H9 (cell line): ENCODE measurements at regions not wholly inside any gene's neighbourhood (a gene's known extent, or its start where the extent isn't known, plus 50 kb on each side); places are given as distances from the start of the nearest gene placed in this dataset.

ENCODE experiments used
- DNase-seq: peaks from one replicate; pipeline ENCODE4 v3.0.0-alpha.2; 2017
- H2AFZ ChIP-seq: one replicate; pipeline ENCODE4 v1.6.1; 2013; ENCODE audit warnings: mild to moderate bottlenecking, low read length, control low read depth, moderate library complexity
- H2AK5ac ChIP-seq: 2 replicates; pipeline ENCODE4 v1.6.1; 2013; ENCODE audit warnings: low read length, control low read depth, mixed read lengths; ENCODE audit not compliant: insufficient read length
- H2BK120ac ChIP-seq: one replicate; pipeline ENCODE4 v1.6.1; 2013; ENCODE audit warnings: low read depth, mild to moderate bottlenecking, low read length, control low read depth, inconsistent platforms; ENCODE audit not compliant: poor library complexity, severe bottlenecking
- H2BK12ac ChIP-seq: 2 replicates; pipeline ENCODE4 v1.6.1; 2013; ENCODE audit warnings: low read length, control low read depth, mixed read lengths, low read depth; ENCODE audit not compliant: insufficient read length
- H2BK15ac ChIP-seq: 2 replicates; pipeline ENCODE4 v1.6.1; 2013; ENCODE audit warnings: low read depth, low read length, control low read depth
- H2BK20ac ChIP-seq: one replicate; pipeline ENCODE4 v1.6.1; 2013; ENCODE audit warnings: low read depth, mild to moderate bottlenecking, low read length, control low read depth, inconsistent platforms; ENCODE audit not compliant: poor library complexity, severe bottlenecking
- H2BK5ac ChIP-seq: 2 replicates; pipeline ENCODE4 v1.6.1; 2013; ENCODE audit warnings: low read length, control low read depth, mixed read lengths; ENCODE audit not compliant: insufficient read length
- H3K14ac ChIP-seq: 2 replicates; pipeline ENCODE4 v1.6.1; 2013; ENCODE audit warnings: low read length, control low read depth; ENCODE audit not compliant: insufficient read depth
- H3K18ac ChIP-seq: 2 replicates; pipeline ENCODE4 v1.6.1; 2013; ENCODE audit warnings: low read depth, mild to moderate bottlenecking, mixed read lengths, low read length, control low read depth; ENCODE audit not compliant: insufficient read length
- H3K23ac ChIP-seq: 2 replicates; pipeline ENCODE4 v1.6.1; 2013; ENCODE audit warnings: low read length, control low read depth, mixed read lengths, low read depth; ENCODE audit not compliant: insufficient read length
- H3K23me2 ChIP-seq: 2 replicates; pipeline ENCODE4 v1.6.1; 2013; ENCODE audit warnings: low read depth, mild to moderate bottlenecking, mixed read lengths, low read length, control low read depth; ENCODE audit not compliant: insufficient read length, poor library complexity, severe bottlenecking
- H3K27ac ChIP-seq: 2 replicates; pipeline ENCODE4 v1.5.1; 2013; ENCODE audit warnings: low read length, control low read depth, mixed read lengths, low read depth; ENCODE audit not compliant: insufficient read length
- H3K27me3 ChIP-seq: 2 replicates; pipeline ENCODE4 v1.6.1; 2013; ENCODE audit warnings: low read length, control low read depth, inconsistent platforms; ENCODE audit not compliant: insufficient read depth
- H3K4ac ChIP-seq: 2 replicates; pipeline ENCODE4 v1.6.1; 2013; ENCODE audit warnings: low read depth, mild to moderate bottlenecking, control low read depth, inconsistent platforms, low read length, moderate library complexity
- H3K4me1 ChIP-seq: 2 replicates; pipeline ENCODE4 v1.6.1; 2013; ENCODE audit warnings: low read length, control low read depth, inconsistent platforms; ENCODE audit not compliant: insufficient read depth
- H3K4me2 ChIP-seq: 2 replicates; pipeline ENCODE4 v1.6.1; 2013; ENCODE audit warnings: low read length, control low read depth, mixed read lengths; ENCODE audit not compliant: insufficient read length, insufficient read depth
- H3K56ac ChIP-seq: 2 replicates; pipeline ENCODE4 v1.6.1; 2013; ENCODE audit warnings: low read depth, mild to moderate bottlenecking, mixed read lengths, low read length, control low read depth; ENCODE audit not compliant: insufficient read length
- H3K79me1 ChIP-seq: 2 replicates; pipeline ENCODE4 v1.6.1; 2013; ENCODE audit warnings: low read depth, mild to moderate bottlenecking, moderate library complexity, low read length, control low read depth, inconsistent platforms; ENCODE audit not compliant: insufficient read depth, poor library complexity, severe bottlenecking
- H3K79me2 ChIP-seq: 2 replicates; pipeline ENCODE4 v1.6.1; 2013; ENCODE audit warnings: low read length, control low read depth, inconsistent platforms; ENCODE audit not compliant: insufficient read depth
- H3K9ac ChIP-seq: 2 replicates; pipeline ENCODE4 v1.6.1; 2013; ENCODE audit warnings: low read length, control low read depth, mixed read lengths; ENCODE audit not compliant: insufficient read length; ENCODE audit errors: extremely low read depth
- H3K9me3 ChIP-seq: one replicate; pipeline ENCODE4 v1.6.1; 2013; ENCODE audit warnings: low read depth, low read length, inconsistent platforms; ENCODE audit not compliant: control insufficient read depth
- H3T11ph ChIP-seq: one replicate; pipeline ENCODE4 v1.6.1; 2013; ENCODE audit warnings: mild to moderate bottlenecking, low read length, control low read depth, inconsistent platforms
- H4K20me1 ChIP-seq: one replicate; pipeline ENCODE4 v1.6.1; 2013; ENCODE audit not compliant: control insufficient read depth, insufficient read length, insufficient read depth
- H4K5ac ChIP-seq: 2 replicates; pipeline ENCODE4 v1.6.1; 2013; ENCODE audit warnings: low read depth, mild to moderate bottlenecking, mixed read lengths, low read length, control low read depth; ENCODE audit not compliant: insufficient read length
- H4K8ac ChIP-seq: replicated peaks from 2 replicates; pipeline ENCODE4 v1.6.1; 2013; ENCODE audit warnings: low read length, control low read depth, mixed read lengths, low read depth; ENCODE audit not compliant: insufficient read length
- H4K91ac ChIP-seq: 2 replicates; pipeline ENCODE4 v1.6.1; 2013; ENCODE audit warnings: low read depth, mild to moderate bottlenecking, moderate library complexity, mixed read lengths, low read length, control low read depth; ENCODE audit not compliant: insufficient read length
- H3K27ac Mint-ChIP-seq, 3 experiments: 2 replicates in 2 of 3; 3 replicates in 1 of 3; pipeline ENCODE4 v1.8.0; 2020 to 2021; ENCODE audit warnings: mixed read lengths in 3 of 3, mild to moderate bottlenecking in 1 of 3, moderate library complexity in 1 of 3
- H3K27me3 Mint-ChIP-seq: 2 replicates; pipeline ENCODE4 v1.8.0; 2021; ENCODE audit warnings: low read depth, mild to moderate bottlenecking, moderate library complexity, mixed read lengths
- H3K36me3 Mint-ChIP-seq, 3 experiments: 2 replicates in 2 of 3; 3 replicates in 1 of 3; pipeline ENCODE4 v1.8.0; 2020 to 2021; ENCODE audit warnings: low read depth in 3 of 3, mixed read lengths in 3 of 3; ENCODE audit not compliant: insufficient read depth in 1 of 3
- H3K4me1 Mint-ChIP-seq, 2 experiments: 2 replicates each; pipeline ENCODE4 v1.8.0; 2020; ENCODE audit warnings: mixed read lengths in 2 of 2
- H3K4me3 Mint-ChIP-seq, 2 experiments: 2 replicates in 1 of 2; 3 replicates in 1 of 2; pipeline ENCODE4 v1.8.0; 2020 to 2021; ENCODE audit warnings: mild to moderate bottlenecking in 2 of 2, mixed read lengths in 2 of 2, moderate library complexity in 1 of 2
- H3K9me3 Mint-ChIP-seq, 2 experiments: 2 replicates in 1 of 2; 3 replicates in 1 of 2; pipeline ENCODE4 v1.8.0; 2020; ENCODE audit warnings: mild to moderate bottlenecking in 2 of 2, mixed read lengths in 2 of 2, moderate library complexity in 1 of 2
- WGBS: extraction: QIAGEN DNeasy Blood & Tissue Kit; methylation state at CpG from one replicate; pipeline ENCODE4 v1.1.7; 2013; ENCODE audit warnings: missing lambda C conversion rate, low lambda C conversion rate, mixed read lengths; ENCODE audit not compliant: insufficient read length; ENCODE audit errors: extremely low coverage; 5-methylcytosine and 5-hydroxymethylcytosine counted together
- TF ChIP-seq, protein P1 (sequence below): fragments of 200-600 bp; sonication (generic); conservative IDR thresholded peaks from 3 replicates; pipeline ENCODE4 v1.8.0; 2021; ENCODE audit warnings: antibody characterized with exemption, mild to moderate bottlenecking

DNA sequence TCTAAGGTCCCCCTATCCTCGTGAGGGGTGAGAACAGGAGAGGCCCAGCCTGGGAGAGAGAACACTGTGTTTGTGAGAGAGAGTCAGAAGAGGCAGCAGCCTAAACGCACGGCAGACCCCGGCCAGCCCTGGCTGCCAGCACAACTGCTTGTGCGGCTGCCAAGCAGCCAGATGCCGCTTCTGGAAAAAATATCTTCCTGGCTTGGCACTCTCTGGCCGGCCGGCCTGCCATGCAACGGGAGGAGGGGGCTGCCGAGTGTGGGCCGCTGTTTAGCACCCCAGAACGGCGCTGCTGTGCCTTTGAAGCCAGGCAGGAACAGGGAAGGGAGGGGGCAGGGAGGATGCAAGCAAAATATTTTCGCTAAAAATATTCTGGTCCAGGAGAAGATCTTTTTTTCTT lies 105.0 kb downstream of the FGF18 start:
- H2AFZ ChIP-seq, result no peak overlapping the region
- peaks cover 32 to 46% of the 10 kb centered on the region in 2 experiments for H3K4me1 Mint-ChIP-seq
- no peak overlapping the region for H3K9ac ChIP-seq

More for the DNA sequence above, 105.0 kb downstream of the FGF18 start:
- Histone ChIP-seq H3K79me2 (no peaks in the 10 kb centered on the region), H3T11ph (no peak overlapping the region), H4K91ac (no peak overlapping the region), H3K27ac (no peak overlapping the region), H3K79me1 (no peaks in the 10 kb centered on the region), H4K20me1 (peaks cover 2% of the 10 kb centered on the region), H4K8ac (no peak overlapping the region), H2BK15ac (no peak overlapping the region), H3K23me2 (no peaks in the 10 kb centered on the region), H2BK20ac (no peak overlapping the region), H3K4ac (no peak overlapping the region), H4K5ac (no peak overlapping the region), H3K9me3 (no peaks in the 10 kb centered on the region), H2AK5ac (no peak overlapping the region), H3K18ac (no peak overlapping the region), H3K23ac (no peak overlapping the region), H3K56ac (no peak overlapping the region), H3K4me1 (peaks cover 9% of the 10 kb centered on the region; the same call in 1 of the 2 replicates), H2BK12ac (no peak overlapping the region), H3K27me3 (no peaks in the 10 kb centered on the region), H3K4me2 (no peak overlapping the region), H2BK5ac (no peak overlapping the region), H3K14ac (no peak overlapping the region), H2BK120ac (no peak overlapping the region)
- no peaks in the 10 kb centered on the region for H3K9me3 Mint-ChIP-seq
- 0 out of 7 replicates have a peak overlapping the region, but pooled peaks of 2 of the 3 experiments have one; percentile 24 to 29 for H3K27ac Mint-ChIP-seq
- no peaks in the 10 kb centered on the region; a peak in 1 of 7 replicates for H3K36me3 Mint-ChIP-seq
- peaks cover 6% of the 10 kb centered on the region for H3K27me3 Mint-ChIP-seq
- TF ChIP-seq, protein P1, sequence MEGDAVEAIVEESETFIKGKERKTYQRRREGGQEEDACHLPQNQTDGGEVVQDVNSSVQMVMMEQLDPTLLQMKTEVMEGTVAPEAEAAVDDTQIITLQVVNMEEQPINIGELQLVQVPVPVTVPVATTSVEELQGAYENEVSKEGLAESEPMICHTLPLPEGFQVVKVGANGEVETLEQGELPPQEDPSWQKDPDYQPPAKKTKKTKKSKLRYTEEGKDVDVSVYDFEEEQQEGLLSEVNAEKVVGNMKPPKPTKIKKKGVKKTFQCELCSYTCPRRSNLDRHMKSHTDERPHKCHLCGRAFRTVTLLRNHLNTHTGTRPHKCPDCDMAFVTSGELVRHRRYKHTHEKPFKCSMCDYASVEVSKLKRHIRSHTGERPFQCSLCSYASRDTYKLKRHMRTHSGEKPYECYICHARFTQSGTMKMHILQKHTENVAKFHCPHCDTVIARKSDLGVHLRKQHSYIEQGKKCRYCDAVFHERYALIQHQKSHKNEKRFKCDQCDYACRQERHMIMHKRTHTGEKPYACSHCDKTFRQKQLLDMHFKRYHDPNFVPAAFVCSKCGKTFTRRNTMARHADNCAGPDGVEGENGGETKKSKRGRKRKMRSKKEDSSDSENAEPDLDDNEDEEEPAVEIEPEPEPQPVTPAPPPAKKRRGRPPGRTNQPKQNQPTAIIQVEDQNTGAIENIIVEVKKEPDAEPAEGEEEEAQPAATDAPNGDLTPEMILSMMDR, result no peak
- DNase-seq, result no peak
- no peak overlapping the region for H3K4me3 Mint-ChIP-seq
- no CpG with 5 or more reads among the region's 14 CpGs for WGBS
